NCI-H2227 (cell line): ENCODE measurements at regions not wholly inside any gene's neighbourhood (a gene's known extent, or its start where the extent isn't known, plus 50 kb on each side); places are given as distances from the start of the nearest gene placed in this dataset.

ENCODE experiments used
- DNase-seq: peaks from one replicate; lab custom pipeline; 2025; ENCODE audit not compliant: unreplicated experiment; lab: John Stamatoyannopoulos, UW

- DNase-seq, result no peak
These were observed 150.6 kb downstream of the CEP135 start for GRCh38 chr4:56099378-56099786.

- no peak for DNase-seq
These were observed 144.8 kb downstream of the CEP135 start for GRCh38 chr4:56093576-56093975.

GRCh38 chr4:56092540-56092939 is 143.8 kb downstream of the CEP135 start:
- DNase-seq, result no peak

DNA sequence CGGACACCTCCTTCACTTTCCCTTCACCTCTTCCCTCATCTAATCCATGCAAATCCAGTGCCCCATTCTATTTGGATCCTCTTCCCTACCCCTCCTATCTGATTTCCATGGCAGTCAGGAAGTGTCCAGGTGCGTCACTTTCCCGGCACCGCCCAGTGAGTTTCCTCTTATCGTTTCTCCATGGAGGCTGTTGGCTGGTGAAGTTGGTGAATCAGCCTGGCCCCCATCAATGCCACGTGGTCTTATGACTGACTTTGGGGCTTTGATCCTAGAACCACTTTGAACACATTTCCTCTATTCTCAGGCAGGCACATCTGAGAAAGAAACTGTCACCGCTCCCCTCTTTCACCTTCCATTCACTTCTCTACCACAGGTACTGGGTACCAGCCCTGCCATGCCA is 137.8 kb downstream of the CEP135 start:
- no peak for DNase-seq

DNA sequence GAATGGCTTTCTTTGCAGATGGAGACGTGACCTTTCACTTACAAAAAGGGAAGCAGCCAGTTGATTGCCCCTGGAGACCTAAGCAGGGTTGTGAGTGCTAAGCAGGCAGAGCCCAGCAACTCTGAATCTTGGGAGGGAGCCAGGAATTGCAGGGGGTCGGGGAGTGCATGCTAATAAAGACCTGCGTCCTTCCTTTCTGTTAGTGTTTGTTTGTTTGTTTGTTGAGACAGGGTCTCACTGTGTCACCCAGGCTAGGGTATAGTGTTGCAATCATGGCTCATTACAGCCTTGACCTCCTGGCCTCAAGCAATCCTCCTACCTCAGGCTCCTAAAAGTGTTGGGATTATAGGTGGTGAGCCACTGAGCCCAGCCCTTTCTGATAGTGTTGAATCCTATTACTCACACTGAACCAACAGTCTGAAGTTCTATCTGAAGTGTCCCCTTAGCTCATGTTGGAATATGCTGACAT is 137.4 kb downstream of the CEP135 start:
- DNase-seq, result peak; percentile 58

- no peak for DNase-seq
These were observed 136.5 kb downstream of the CEP135 start for GRCh38 chr4:56085275-56085674.

GRCh38 chr4:56084851-56085250 is 136.1 kb downstream of the CEP135 start:
- DNase-seq, result no peak
